Hepatocyte (in vitro differentiated cells): ENCODE measurements at regions not wholly inside any gene's neighbourhood (a gene's known extent, or its start where the extent isn't known, plus 50 kb on each side); places are given as distances from the start of the nearest gene placed in this dataset.

Experiments used
- EZH2 ChIP-seq: fragments of 200-600 bp; sonication (generic); IDR thresholded peaks from 2 replicates; pipeline ENCODE4 v1.6.1; 2016; ENCODE audit warnings: antibody characterized with exemption, mild to moderate bottlenecking, borderline replicate concordance
- EZH2phosphoT487 ChIP-seq: fragments of 200-600 bp; sonication (generic); IDR thresholded peaks from one replicate; pipeline ENCODE4 v1.6.1; 2018; ENCODE audit warnings: antibody characterized with exemption, mild to moderate bottlenecking, low read depth, moderate library complexity; ENCODE audit not compliant: unreplicated experiment, severe bottlenecking
- TF ChIP-seq, protein P1 (sequence below): fragments of 200-600 bp; sonication (generic); IDR thresholded peaks from 2 replicates; pipeline ENCODE4 v1.5.1; 2016; ENCODE audit warnings: antibody characterized with exemption, mild to moderate bottlenecking; ENCODE audit not compliant: poor library complexity

DNA sequence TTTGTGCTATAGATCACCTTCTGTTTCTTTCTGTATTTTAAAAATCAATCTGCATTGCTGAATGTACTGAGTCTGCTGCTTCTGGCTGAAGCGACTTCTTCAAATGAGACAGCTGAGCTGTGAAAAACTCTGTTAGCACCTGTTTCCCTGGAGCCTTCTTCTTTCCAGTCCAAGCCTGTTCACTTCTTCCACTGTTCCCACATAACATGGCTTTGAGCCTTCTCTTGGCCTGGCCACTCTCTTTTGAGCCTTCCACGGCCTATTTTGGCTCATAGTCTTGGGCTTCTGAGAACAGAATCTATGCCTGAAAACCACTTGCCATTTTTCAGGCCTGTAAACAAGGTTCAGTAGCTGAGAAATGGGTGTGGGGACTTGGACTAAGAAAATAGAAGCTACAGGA, 132.9 kb upstream of the IGFBP7 start:
- no peak for TF ChIP-seq EZH2
- TF ChIP-seq, protein P1, sequence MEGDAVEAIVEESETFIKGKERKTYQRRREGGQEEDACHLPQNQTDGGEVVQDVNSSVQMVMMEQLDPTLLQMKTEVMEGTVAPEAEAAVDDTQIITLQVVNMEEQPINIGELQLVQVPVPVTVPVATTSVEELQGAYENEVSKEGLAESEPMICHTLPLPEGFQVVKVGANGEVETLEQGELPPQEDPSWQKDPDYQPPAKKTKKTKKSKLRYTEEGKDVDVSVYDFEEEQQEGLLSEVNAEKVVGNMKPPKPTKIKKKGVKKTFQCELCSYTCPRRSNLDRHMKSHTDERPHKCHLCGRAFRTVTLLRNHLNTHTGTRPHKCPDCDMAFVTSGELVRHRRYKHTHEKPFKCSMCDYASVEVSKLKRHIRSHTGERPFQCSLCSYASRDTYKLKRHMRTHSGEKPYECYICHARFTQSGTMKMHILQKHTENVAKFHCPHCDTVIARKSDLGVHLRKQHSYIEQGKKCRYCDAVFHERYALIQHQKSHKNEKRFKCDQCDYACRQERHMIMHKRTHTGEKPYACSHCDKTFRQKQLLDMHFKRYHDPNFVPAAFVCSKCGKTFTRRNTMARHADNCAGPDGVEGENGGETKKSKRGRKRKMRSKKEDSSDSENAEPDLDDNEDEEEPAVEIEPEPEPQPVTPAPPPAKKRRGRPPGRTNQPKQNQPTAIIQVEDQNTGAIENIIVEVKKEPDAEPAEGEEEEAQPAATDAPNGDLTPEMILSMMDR = no peak
- no peak for TF ChIP-seq EZH2phosphoT487
